ENCODE measurements at regions not wholly inside any gene's neighbourhood (a gene's known extent, or its start where the extent isn't known, plus 50 kb on each side); places are given as distances from the start of the nearest gene placed in this dataset.

DNA sequence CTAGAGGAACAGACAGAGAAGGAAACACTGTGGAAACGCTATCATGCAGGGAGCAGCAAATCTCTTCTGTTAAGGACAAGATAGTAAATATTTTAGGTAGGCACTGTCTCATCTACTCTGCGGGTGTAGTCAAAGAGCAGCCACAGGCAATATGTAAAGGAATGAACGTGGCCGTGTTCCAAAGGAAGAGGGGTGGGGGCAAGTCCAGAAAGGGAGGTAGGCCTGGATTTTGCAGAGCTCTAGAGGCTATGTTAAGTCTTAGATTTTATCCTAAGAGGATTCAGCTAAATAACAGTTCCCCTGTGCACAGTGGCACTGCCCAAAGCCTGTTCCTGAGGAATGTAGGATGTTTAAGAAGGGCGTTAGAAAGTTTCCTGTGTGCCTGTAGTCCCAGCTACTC, 161.6 kb downstream of the ACTL7B start:
- ChIA-PET CTCF (no interaction called here), POLR2A (no interaction called here)
- H3K36me3 ChIP-seq (ENCODE audit: control insufficient read depth in 2 of 2, extremely low read depth in 1 of 2, insufficient read depth in 2 of 2, low read length in 2 of 2) = no peaks in the 10 kb centered on the region
- no peak overlapping the region for H3K4me2 ChIP-seq (ENCODE audit: insufficient read depth, low read length)
- no peak overlapping the region for H3K4me3 ChIP-seq (replicated peaks in 1 of 3; ENCODE audit: insufficient read depth in 1 of 3, low read depth in 1 of 3, low read length in 3 of 3)
- no peaks in the 10 kb centered on the region for H3K79me2 ChIP-seq (ENCODE audit: control insufficient read depth, insufficient read depth, low read length)
- H3K9me1 ChIP-seq (replicated peaks; ENCODE audit: control insufficient read depth, extremely low read depth, insufficient read depth, low read length) = no peaks in the 10 kb centered on the region
- DNase-seq (ENCODE audit: low read depth, low spot score) (no peak), FAIRE-seq (no peak)
- H3K27me3 ChIP-seq (ENCODE audit: control insufficient read depth in 2 of 2, insufficient read depth in 2 of 2, low read length in 2 of 2) = no peaks in the 10 kb centered on the region
- no peak overlapping the region for H3K9ac ChIP-seq (replicated peaks; ENCODE audit: extremely low read depth, insufficient read depth, low read length)
- H4K20me1 ChIP-seq (replicated peaks; ENCODE audit: control insufficient read depth, extremely low read depth, insufficient read depth, low read length) = no peaks in the 10 kb centered on the region
- dilution Hi-C loops (cut with MboI; ENCODE audit: extremely low pct_ligation_motif_present, low sequenced_read_pairs) (no loop called here), intact Hi-C loops (cut with micrococcal nuclease) (no loop called here)
- TF ChIP-seq POLR2AphosphoS5 (IDR thresholded peaks at IDR 0.05; ENCODE audit: insufficient read depth, low read depth, low read length) = no peak
- TF ChIP-seq POLR2A (IDR thresholded peaks at IDR 0.05; ENCODE audit: low read depth, low read length) = no peak
- no peak for TF ChIP-seq FOS (IDR thresholded peaks at IDR 0.05; ENCODE audit: borderline replicate concordance, insufficient read depth, low read length)
- TF ChIP-seq, protein P1, sequence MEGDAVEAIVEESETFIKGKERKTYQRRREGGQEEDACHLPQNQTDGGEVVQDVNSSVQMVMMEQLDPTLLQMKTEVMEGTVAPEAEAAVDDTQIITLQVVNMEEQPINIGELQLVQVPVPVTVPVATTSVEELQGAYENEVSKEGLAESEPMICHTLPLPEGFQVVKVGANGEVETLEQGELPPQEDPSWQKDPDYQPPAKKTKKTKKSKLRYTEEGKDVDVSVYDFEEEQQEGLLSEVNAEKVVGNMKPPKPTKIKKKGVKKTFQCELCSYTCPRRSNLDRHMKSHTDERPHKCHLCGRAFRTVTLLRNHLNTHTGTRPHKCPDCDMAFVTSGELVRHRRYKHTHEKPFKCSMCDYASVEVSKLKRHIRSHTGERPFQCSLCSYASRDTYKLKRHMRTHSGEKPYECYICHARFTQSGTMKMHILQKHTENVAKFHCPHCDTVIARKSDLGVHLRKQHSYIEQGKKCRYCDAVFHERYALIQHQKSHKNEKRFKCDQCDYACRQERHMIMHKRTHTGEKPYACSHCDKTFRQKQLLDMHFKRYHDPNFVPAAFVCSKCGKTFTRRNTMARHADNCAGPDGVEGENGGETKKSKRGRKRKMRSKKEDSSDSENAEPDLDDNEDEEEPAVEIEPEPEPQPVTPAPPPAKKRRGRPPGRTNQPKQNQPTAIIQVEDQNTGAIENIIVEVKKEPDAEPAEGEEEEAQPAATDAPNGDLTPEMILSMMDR (IDR thresholded peaks at IDR 0.05; ENCODE audit: extremely low read depth in 1 of 2, insufficient read depth in 1 of 2, low read depth in 1 of 2, low read length in 2 of 2) = no peak
- no peak for TF ChIP-seq GATA2 (IDR thresholded peaks at IDR 0.05; ENCODE audit: insufficient read depth, insufficient read length, low read depth, low read length)
- no peak for TF ChIP-seq MYC (IDR thresholded peaks at IDR 0.05; ENCODE audit: low read depth, low read length)
- no peaks in the 10 kb centered on the region for H3K4me1 ChIP-seq (ENCODE audit: control insufficient read depth, extremely low read depth, insufficient read depth, low read length)
- no peaks in the 10 kb centered on the region for H3K9me3 ChIP-seq (replicated peaks; ENCODE audit: control insufficient read depth, insufficient read depth, low read length)
- BruUV-seq (replicated peaks) = no TSS peak
- no peak overlapping the region for H2AFZ ChIP-seq (ENCODE audit: low read depth, low read length)
- H3K27ac ChIP-seq (ENCODE audit: insufficient read depth, low read depth, low read length) = no peak overlapping the region

DNA sequence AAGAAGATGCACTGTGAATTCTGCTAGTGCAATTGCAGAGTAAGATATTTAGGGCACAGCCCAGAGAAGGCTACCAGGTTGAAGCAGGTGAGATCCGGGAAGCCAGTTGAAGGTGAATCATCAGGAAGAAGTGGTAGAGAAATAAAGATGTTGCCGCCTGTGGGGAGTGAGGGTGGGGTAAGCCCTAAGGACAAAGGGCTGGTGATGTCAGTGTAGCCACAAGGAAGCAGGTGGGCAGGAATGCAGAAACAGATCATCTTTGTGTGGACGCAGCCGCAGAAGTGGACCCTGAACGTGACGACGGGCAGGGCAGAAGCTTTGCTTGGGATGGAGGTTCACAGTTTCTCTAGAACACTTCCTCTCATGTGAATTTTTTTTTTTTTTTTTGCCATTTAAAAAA, 164.2 kb downstream of the ACTL7B start:
- no TSS peak for BruUV-seq (replicated peaks)
- H3K9me1 ChIP-seq (replicated peaks; ENCODE audit: control insufficient read depth, extremely low read depth, insufficient read depth, low read length) = no peaks in the 10 kb centered on the region
- intact Hi-C loops (cut with micrococcal nuclease) = no loop called here
- no peaks in the 10 kb centered on the region for H3K36me3 ChIP-seq (ENCODE audit: control insufficient read depth in 2 of 2, extremely low read depth in 1 of 2, insufficient read depth in 2 of 2, low read length in 2 of 2)
- H3K79me2 ChIP-seq (ENCODE audit: control insufficient read depth, insufficient read depth, low read length) = no peaks in the 10 kb centered on the region
- no peak overlapping the region for H3K9ac ChIP-seq (replicated peaks; ENCODE audit: extremely low read depth, insufficient read depth, low read length)
- no peak for FAIRE-seq
- ChIA-PET CTCF (no interaction called here), POLR2A (no interaction called here)
- dilution Hi-C loops (cut with MboI; ENCODE audit: extremely low pct_ligation_motif_present, low sequenced_read_pairs) = no loop called here
- no peaks in the 10 kb centered on the region for H3K4me1 ChIP-seq (ENCODE audit: control insufficient read depth, extremely low read depth, insufficient read depth, low read length)
- no peaks in the 10 kb centered on the region for H3K27me3 ChIP-seq (ENCODE audit: control insufficient read depth in 2 of 2, insufficient read depth in 2 of 2, low read length in 2 of 2)
- no peak for DNase-seq (ENCODE audit: low read depth, low spot score)
- H3K4me2 ChIP-seq (ENCODE audit: insufficient read depth, low read length) = no peak overlapping the region
- no peaks in the 10 kb centered on the region for H3K9me3 ChIP-seq (replicated peaks; ENCODE audit: control insufficient read depth, insufficient read depth, low read length)
- no peak overlapping the region for H3K27ac ChIP-seq (ENCODE audit: insufficient read depth, low read depth, low read length)
- H4K20me1 ChIP-seq (replicated peaks; ENCODE audit: control insufficient read depth, extremely low read depth, insufficient read depth, low read length) = no peaks in the 10 kb centered on the region
- no peak overlapping the region for H2AFZ ChIP-seq (ENCODE audit: low read depth, low read length)
- H3K4me3 ChIP-seq (replicated peaks in 1 of 3; ENCODE audit: insufficient read depth in 1 of 3, low read depth in 1 of 3, low read length in 3 of 3) = no peak overlapping the region
- TF ChIP-seq MYC (IDR thresholded peaks at IDR 0.05; ENCODE audit: low read depth, low read length) = no peak
- TF ChIP-seq POLR2AphosphoS5 (IDR thresholded peaks at IDR 0.05; ENCODE audit: insufficient read depth, low read depth, low read length) = no peak
- TF ChIP-seq, protein P1 (IDR thresholded peaks at IDR 0.05; ENCODE audit: extremely low read depth in 1 of 2, insufficient read depth in 1 of 2, low read depth in 1 of 2, low read length in 2 of 2) = no peak
- TF ChIP-seq POLR2A (IDR thresholded peaks at IDR 0.05; ENCODE audit: low read depth, low read length) = no peak
- no peak for TF ChIP-seq FOS (IDR thresholded peaks at IDR 0.05; ENCODE audit: borderline replicate concordance, insufficient read depth, low read length)

All from endothelial cell of umbilical vein (primary cell).